ENCODE measurements at regions not wholly inside any gene's neighbourhood (a gene's known extent, or its start where the extent isn't known, plus 50 kb on each side); places are given as distances from the start of the nearest gene placed in this dataset.
"Not testable (repeated sequence)": the region's sequence is repeated elsewhere in the genome, so short reads cannot be mapped to it uniquely, and the experiment has no call there.

DNA sequence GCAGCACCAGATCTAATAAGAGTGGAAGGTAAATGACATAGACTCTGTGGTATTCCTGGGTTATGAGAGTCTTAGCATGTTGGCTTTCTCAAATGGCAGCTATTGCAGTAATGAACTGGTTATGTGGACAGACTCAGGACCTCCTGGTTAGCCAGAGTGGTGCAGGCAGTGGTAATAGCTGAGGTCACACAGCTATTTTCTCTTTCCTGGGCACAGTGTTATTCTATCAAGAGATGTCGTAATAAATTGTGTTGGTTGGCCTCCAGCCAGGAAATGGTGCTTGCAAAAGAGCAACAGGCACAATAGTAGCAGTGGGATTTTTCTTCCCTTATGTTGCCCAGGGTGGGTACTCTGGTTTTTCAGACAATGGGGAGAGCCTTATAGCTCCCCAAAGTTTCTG is 279.2 kb upstream of the FGF16 start:
- peak; percentile 1 for DNase-seq

DNA sequence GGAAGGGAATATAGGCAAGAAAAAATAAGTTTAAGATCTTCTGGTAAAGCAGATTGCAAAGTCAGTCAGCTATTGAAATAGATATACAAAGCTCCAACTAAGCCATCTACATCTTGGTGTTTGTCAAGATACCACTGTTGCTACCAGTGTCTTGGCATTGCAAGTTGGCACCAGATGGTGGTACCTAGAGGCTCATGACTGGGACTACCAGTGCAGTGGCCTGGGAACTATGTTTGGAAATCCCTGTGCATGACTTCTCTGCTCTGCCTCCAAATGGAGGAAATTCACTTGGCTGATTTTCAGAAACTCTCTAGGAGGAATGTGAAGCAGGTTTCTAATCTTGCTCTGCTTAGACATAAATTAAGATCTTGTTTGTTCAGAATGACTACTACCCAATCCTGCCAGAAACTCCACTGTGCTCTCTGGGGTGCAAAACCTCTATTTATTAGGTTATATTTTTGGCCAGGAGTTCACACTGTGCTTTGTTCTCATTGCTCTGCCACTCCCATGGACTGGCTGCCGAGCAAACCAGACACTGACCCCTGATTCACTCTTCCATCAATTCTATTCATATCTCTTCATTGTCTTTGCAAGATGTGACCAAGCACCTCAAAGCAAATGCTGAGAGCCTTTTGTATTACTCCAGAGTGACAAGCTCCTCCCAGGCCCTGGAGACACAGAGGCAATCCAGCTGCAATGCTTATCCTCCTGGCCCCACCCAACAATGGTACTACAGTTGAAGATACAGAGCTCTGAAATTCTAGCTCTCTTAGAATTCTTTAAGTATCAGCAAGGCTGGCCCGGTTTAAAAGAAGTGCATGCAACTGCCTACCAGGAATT is 272.3 kb upstream of the FGF16 start:
- DNase-seq = no peak

DNA sequence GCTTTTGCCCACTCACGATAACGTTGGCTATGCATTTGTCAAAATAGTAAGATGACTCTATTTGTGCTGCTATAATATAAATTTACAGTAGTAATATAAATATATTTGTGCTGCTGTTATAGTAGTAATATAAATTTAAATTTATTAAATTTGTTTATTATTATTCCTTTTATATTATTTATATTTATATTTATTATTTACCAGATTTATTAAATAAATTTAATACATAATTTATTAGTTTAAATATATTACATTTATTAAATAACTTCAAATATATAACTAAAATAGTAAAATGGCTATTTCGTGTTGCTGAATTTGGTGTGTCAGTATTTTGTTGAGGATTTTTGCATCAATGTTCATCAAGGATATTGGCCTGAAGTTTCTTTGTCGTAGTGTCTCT is 246.5 kb upstream of the FGF16 start:
- DNase-seq = no peak

DNA sequence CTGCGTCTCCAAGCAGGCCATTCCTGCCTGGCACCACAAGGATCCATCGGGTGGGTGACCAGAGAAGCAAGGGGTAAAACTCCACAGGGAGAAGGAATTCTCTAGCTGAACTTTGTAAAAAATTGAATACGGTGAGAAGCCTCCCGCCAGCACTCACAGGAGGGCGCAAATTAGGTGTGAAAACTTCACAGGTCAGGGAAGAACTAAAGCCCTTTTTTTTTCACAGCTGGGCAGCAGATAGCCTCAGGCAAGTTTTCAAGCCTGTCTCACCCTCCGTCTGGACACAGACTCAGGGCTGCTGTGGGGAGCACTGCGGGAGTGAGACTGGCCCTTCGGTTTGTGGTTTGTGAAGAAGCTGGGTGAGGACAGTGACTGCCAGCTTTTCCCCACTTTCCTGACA is 224.1 kb upstream of the FGF16 start:
- DNase-seq = no peak

DNA sequence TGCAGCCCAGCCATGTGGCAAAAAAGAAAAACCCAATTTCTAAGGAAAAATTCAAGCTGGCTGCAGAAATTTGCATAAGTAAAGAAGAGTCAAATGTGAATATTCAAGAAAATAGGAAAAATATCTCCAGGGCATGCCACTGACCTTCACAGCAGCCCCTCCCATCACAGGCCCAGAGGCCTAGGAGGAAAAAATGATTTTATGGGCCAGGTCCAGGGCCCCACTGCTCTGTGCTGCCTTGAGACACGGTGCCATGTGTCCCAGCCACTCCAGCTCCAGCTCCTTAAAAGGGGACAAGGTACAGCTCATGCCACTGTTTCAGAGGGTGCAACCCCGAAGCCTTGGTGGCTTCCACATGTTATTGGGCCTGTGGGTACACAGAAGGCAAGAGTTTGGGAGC is 182.7 kb upstream of the FGF16 start:
- no peak for DNase-seq

DNA sequence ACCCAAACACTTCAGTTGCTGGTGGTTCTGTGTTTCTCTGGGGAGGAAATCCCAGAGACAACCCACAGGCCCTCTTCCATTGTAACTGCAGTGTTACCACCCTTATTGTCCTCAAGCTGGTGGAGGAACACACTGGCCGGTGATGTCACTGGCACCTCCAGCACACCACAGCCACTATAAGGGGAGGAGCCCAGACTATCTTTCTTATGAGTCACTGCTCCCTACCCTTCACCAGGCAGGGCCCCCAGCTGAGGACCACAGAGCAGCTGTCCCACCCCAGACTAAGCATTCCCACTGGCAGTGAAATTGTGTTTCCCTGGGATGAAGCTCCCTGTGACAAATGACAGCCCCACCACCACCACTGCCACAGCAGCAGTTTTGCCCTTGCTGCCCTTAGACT is 171.8 kb upstream of the FGF16 start:
- DNase-seq = no peak

DNA sequence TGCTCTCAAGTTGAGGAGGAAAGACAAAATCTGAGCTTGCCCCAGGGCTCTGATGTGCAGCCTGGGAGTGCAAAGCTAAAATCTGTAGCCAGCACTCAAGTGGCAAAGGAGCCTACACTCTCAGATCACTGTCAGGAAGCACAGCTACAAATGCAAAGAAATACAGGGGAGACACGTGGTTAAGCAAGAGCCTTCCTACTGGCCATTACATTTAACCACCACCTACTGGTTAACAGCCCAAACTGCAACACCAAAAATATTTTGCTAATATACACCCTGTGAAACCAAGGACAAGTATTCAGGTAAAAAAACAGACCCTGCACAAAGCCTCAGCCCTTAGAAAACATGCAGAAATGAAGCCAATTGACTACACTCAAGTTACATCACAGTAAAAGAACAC is 170.4 kb upstream of the FGF16 start:
- no peak for DNase-seq

DNA sequence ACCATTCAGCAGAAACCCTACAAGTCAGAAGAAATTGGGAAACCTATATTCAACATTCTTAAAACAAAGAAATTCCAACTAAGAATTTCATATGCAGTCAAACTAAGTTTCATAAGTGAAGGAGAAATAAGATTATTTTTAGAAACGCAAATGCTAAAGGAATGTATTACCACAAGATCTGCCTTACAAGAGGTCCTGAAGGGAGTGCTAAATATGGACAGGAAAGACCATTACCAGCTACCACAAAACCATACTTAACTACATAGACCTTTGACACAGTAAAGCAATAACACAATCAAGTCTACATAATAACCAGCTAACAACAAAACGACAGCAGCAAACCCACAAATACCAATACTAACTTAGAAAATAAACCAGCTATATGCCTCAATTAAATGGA is 169.3 kb upstream of the FGF16 start:
- no peak for DNase-seq

DNA sequence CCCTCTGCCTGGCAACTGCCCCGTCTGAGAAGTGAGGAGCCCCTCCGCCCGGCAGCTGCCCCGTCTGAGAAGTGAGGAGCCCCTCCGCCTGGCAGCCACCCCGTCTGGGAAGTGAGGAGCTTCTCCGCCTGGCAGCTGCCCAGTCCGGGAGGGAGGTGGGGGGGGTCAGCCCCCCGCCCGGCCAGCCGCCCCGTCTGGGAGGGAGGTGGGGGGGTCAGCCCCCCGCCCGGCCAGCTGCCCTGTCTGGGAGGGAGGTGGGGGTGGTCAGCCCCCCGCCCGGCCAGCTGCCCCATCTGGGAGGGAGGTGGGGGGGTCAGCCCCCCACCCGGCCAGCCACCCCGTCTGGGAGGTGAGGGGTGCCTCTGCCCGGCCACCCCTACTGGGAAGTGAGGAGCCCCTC is 167.8 kb upstream of the FGF16 start:
- DNase-seq = not testable (repeated sequence)

DNA sequence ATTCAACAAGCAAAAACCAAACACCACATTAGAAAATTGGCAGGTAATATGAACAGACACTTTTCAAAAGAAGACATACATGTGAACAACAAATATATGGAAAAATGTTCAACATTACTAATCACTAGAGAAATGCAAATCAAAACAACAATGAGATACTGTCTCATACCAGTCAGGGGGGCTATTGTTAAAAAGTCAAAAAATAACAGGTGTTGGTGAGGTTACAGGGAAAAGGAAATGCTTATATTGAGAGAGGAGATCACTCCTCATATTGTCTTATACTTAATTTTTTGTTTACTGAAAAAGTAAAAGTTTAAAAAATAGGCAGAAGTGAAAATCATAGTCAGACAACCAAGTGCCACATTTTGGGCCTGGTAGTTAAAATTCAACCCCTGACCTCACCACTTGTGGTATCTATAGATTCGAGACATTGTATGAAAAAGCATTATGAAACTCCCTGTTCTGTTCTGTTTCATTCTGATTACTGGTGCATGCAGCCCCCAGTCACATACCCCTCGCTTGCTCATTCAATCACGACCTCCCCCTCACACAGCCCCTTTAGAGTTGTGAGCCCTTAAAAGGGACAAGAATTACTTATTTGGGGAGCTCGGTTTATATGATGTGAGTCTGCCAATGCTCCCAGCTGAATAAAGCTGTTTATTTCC is 153.7 kb upstream of the FGF16 start:
- DNase-seq = no peak

DNA sequence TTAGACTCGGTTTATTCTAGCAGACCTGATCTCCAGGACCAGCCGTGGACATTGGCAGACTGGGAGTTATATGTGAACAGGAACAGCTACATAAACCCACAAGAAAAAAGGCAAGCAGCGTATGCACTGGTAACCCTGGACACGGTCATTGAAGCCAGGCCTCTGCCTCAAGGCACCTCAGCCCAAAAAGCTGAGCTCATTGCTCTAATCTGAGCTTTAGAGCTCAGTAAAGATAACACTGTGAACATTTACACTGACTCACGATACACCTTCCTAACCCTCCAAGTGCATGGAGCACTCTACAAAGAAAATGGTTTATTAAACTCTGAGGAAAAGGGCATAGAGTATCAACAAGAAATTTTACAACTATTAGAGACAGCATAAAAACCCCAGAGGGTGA is 148.9 kb upstream of the FGF16 start:
- no peak for DNase-seq

DNA sequence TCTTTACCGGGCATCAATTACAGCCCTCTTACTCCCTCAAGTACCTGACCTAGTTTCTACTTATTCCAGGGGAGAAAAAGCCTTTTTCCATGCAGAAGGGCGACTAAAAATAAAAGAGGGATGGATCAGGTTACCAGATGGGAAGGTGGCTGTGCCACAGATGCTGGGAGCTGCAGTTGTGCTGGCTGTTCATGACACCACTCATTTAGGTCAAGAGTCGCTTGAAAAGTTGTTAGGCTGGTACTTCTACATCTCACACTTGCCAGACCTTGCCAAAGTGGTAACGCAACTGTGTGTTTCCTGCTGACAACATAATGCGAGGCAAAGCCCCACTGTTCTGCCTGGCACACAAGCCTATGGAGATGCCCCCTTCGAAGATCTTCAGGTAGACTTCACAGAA is 148.4 kb upstream of the FGF16 start:
- DNase-seq = no peak

DNA sequence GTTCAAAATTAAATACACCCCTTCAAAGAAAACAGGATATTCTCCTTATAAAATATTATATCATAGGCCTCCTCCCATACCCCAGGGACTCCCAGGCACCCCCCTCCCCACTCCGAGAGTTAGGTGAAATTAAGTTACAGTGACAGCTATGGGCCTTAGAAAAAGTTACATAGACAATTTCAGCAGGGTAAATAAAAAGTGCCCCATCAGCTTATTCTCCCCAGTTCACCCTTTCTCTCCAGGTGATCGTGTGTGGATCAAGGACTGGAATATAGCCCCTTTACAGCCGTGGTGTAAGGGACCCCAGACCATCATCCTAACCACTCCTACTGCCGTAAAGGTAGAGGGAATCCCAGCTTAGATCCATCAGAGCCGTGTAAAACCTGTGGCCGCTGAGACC is 147.6 kb upstream of the FGF16 start:
- DNase-seq = no peak

DNA sequence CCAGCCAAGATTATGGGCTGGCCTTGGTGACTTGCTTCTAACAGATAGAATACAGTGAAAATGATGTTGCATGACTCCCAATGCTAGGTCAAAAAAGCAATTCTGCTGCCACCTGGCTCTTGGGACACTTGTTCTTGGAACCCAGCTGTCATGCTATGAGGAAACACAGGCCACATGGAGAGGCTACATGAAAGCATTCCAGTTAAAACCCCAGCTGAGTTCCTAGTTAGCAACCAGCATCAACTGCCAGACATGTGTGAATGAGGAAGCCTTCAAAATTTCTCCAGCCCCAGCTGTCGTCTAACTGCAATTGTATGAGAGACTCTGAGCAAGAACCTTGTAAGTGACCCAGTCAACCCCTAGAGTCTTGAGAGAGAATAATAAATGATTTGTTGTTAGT is 105.2 kb upstream of the FGF16 start:
- no peak for DNase-seq

DNA sequence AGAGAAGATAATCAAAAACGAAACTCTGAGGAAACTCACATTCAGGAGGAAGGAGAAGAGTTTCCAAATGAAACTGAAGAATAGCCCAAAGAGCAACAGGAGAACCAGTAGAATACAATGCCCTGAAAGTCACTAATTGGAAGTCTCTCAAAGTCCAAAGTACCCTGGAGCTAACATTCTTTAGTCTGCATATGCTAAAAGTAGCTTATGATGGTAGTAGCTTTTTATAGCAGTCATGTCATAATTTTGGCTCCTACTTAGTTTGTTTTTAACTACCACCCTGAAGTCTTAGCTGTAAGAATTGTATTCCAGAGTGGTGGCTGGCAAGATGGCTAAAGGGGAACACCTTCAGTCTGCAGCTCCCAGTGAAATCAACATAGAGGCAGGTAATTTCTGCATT is 100.3 kb upstream of the FGF16 start:
- DNase-seq = no peak

DNA sequence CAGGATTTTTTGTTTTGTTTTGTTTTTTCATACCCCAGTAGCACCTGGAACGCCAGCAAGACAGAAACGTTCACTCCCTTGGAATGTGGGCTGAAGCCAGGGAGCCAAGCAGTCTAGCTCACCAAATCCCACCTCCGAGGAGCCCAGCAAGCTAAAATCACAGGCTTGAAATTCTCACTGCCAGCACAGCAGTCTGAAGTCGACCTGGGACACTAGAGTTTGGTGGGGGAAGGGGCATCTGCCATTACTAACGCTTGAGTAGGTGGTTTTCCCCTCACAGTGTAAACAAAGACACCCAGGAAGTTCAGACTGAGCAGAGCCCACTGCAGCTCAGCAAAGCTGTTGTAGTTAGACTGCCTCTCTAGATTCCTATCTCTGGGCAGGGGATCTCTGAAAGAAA is 99.6 kb upstream of the FGF16 start:
- no peak for DNase-seq

DNA sequence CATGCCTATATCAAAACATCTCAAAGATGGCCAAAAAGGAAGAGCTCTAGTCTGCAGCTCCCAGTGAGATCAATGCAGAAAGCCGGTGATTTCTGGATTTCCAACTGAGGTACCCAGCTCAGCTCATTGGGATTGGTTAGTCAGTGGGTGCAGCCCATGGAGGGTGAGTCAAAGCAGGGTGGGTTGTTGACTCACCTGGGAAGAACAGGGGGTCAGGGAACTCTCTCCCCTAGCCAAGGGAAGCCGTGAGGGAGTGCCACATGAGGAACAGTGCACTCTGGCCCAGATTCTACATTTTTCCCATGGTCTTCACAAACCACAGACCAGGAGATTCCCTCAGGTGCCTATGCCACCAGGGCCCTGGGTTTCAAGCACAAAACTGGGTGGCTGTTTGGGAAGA is 57.3 kb upstream of the FGF16 start:
- DNase-seq = no peak

DNA sequence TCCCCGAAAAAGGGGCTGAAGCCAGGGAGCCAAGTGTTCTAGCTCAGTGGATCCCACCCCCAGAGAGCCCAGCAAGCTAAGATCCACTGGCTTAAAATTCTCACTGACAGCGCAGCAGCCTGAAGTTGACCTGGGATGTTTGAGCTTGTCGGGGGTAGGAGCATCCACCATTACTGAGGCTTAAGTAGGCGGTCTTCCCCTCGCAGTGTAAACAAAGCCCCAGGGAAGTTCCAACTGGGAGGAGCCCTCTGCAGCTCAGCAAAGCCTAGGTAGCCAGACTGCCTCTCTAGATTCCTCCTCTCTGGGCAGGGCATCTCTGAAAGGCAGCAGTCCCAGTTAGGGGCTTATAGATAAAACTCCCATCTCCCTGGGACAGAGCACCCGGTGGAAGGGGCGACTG is 56.8 kb upstream of the FGF16 start:
- not testable (repeated sequence) for DNase-seq

DNA sequence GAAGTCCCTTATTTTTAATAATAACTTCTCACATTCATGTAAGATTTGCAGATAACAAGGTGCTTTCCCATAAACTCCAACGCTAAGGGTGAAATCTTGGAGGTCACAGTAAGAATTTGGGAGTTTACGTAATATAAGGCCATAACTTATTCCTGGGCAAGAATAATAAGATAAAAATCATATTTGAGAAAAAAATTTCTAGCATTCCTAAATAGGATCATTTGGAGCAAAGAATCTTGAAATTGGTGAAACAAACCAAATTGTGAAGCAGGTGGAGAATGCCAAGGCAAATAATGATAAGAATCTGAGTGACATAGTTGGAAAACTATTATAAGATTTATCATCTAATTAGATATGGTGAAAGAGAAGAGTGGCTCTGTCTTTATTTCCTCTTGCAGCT is 50.4 kb upstream of the FGF16 start:
- DNase-seq = no peak

Data from inflammatory macrophage treated with lipopolysaccharide for 4 hours (primary cell).